ENCODE measurements at regions not wholly inside any gene's neighbourhood (a gene's known extent, or its start where the extent isn't known, plus 50 kb on each side); places are given as distances from the start of the nearest gene placed in this dataset.
"Not testable (repeated sequence)": the region's sequence is repeated elsewhere in the genome, so short reads cannot be mapped to it uniquely, and the experiment has no call there.

GRCh38 chr1:83129107-83129506 lies 869.8 kb downstream of the TTLL7 start:
- TF ChIP-seq, protein P1, sequence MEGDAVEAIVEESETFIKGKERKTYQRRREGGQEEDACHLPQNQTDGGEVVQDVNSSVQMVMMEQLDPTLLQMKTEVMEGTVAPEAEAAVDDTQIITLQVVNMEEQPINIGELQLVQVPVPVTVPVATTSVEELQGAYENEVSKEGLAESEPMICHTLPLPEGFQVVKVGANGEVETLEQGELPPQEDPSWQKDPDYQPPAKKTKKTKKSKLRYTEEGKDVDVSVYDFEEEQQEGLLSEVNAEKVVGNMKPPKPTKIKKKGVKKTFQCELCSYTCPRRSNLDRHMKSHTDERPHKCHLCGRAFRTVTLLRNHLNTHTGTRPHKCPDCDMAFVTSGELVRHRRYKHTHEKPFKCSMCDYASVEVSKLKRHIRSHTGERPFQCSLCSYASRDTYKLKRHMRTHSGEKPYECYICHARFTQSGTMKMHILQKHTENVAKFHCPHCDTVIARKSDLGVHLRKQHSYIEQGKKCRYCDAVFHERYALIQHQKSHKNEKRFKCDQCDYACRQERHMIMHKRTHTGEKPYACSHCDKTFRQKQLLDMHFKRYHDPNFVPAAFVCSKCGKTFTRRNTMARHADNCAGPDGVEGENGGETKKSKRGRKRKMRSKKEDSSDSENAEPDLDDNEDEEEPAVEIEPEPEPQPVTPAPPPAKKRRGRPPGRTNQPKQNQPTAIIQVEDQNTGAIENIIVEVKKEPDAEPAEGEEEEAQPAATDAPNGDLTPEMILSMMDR (IDR thresholded peaks at IDR 0.05), result no peak
- H3K27me3 ChIP-seq (replicated peaks; ENCODE audit: insufficient read depth), result no peaks in the 10 kb centered on the region
- no peak overlapping the region for H3K27ac ChIP-seq
- no peaks in the 10 kb centered on the region for H3K9me3 ChIP-seq
- no peaks in the 10 kb centered on the region for H3K36me3 ChIP-seq
- no peak for DNase-seq (ENCODE audit: low spot score)
- no peak for ATAC-seq (ENCODE audit: insufficient number of reproducible peaks, low FRiP score, low read depth)
- H3K4me1 ChIP-seq (ENCODE audit: control insufficient read depth in 1 of 2, low read depth in 2 of 2), result no peaks in the 10 kb centered on the region
- no peak overlapping the region for H3K4me3 ChIP-seq

- DNase-seq (ENCODE audit: low spot score) (no peak), ATAC-seq (ENCODE audit: insufficient number of reproducible peaks, low FRiP score, low read depth) (no peak)
- Histone ChIP-seq H3K4me1 (ENCODE audit: control insufficient read depth in 1 of 2, low read depth in 2 of 2) (no peaks in the 10 kb centered on the region), H3K36me3 (no peaks in the 10 kb centered on the region), H3K9me3 (no peaks in the 10 kb centered on the region), H3K27me3 (replicated peaks; ENCODE audit: insufficient read depth) (no peaks in the 10 kb centered on the region), H3K27ac (no peak overlapping the region), H3K4me3 (no peak overlapping the region)
- TF ChIP-seq, protein P1 (IDR thresholded peaks at IDR 0.05), result no peak
Observed at GRCh38 chr1:83125456-83125855, 873.5 kb downstream of the TTLL7 start.

GRCh38 chr1:83123019-83123418 lies 875.9 kb downstream of the TTLL7 start:
- Histone ChIP-seq H3K9me3 (no peaks in the 10 kb centered on the region), H3K4me3 (no peak overlapping the region), H3K27me3 (replicated peaks; ENCODE audit: insufficient read depth) (no peaks in the 10 kb centered on the region), H3K36me3 (no peaks in the 10 kb centered on the region), H3K27ac (no peak overlapping the region), H3K4me1 (ENCODE audit: control insufficient read depth in 1 of 2, low read depth in 2 of 2) (no peaks in the 10 kb centered on the region)
- DNase-seq (ENCODE audit: low spot score) (no peak), ATAC-seq (ENCODE audit: insufficient number of reproducible peaks, low FRiP score, low read depth) (no peak)
- TF ChIP-seq, protein P1 (IDR thresholded peaks at IDR 0.05), result no peak

DNA sequence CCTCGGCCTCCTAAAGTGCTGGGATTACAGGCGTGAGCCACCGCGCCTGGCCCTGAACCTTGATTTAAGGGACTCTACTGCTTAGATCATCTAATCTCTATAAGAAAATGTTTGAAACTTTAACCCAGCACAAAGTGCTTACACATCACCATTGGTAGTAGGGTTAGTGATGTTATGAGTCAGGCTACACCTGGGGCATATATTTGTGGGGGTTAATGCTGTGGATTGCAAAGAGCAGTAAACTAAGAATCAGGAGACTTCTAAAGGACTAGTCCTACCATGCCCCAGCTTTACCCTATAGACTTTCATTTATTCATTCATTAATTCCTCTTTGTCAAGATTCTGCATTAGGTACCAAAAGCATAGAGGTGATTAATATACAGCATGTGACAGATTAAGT lies 880.5 kb downstream of the TTLL7 start:
- no peak overlapping the region for H3K4me3 ChIP-seq
- H3K36me3 ChIP-seq, result no peaks in the 10 kb centered on the region
- DNase-seq (ENCODE audit: low spot score) (no peak), ATAC-seq (ENCODE audit: insufficient number of reproducible peaks, low FRiP score, low read depth) (no peak)
- no peaks in the 10 kb centered on the region for H3K4me1 ChIP-seq (ENCODE audit: control insufficient read depth in 1 of 2, low read depth in 2 of 2)
- TF ChIP-seq, protein P1 (IDR thresholded peaks at IDR 0.05), result no peak
- no peaks in the 10 kb centered on the region for H3K9me3 ChIP-seq
- H3K27me3 ChIP-seq (replicated peaks; ENCODE audit: insufficient read depth), result no peaks in the 10 kb centered on the region
- H3K27ac ChIP-seq, result no peak overlapping the region

DNA sequence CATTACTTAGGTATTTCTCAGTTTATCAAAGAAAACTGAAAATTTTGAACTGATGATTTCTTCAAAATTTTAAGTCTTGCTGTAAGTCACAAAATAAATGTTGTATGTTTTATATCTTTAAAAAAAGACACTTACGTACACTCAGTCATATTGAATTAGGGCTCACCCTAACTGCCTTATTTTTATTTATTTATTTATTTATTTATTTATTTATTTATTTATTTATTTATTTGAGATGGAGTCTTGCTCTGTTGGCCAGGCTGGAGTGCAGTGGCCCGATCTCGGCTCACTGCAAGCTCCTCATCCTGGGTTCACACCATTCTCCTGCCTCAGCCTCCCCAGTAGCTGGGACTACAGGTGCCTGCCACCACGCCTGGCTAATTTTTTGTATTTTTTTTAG lies 881.9 kb downstream of the TTLL7 start:
- not testable (repeated sequence) for H3K4me1 ChIP-seq (ENCODE audit: control insufficient read depth in 1 of 2, low read depth in 2 of 2); H3K36me3 ChIP-seq; ATAC-seq (ENCODE audit: insufficient number of reproducible peaks, low FRiP score, low read depth); H3K4me3 ChIP-seq; DNase-seq (ENCODE audit: low spot score); H3K27ac ChIP-seq; H3K27me3 ChIP-seq (replicated peaks; ENCODE audit: insufficient read depth); H3K9me3 ChIP-seq

GRCh38 chr1:83115785-83116184 lies 883.1 kb downstream of the TTLL7 start:
- no peaks in the 10 kb centered on the region for H3K36me3 ChIP-seq
- H3K4me3 ChIP-seq, result no peak overlapping the region
- no peak for ATAC-seq (ENCODE audit: insufficient number of reproducible peaks, low FRiP score, low read depth)
- TF ChIP-seq, protein P1 (IDR thresholded peaks at IDR 0.05), result no peak
- H3K9me3 ChIP-seq, result no peaks in the 10 kb centered on the region
- H3K27ac ChIP-seq, result no peak overlapping the region
- H3K4me1 ChIP-seq (ENCODE audit: control insufficient read depth in 1 of 2, low read depth in 2 of 2), result no peaks in the 10 kb centered on the region
- no peak for DNase-seq (ENCODE audit: low spot score)
- H3K27me3 ChIP-seq (replicated peaks; ENCODE audit: insufficient read depth), result no peaks in the 10 kb centered on the region

Measured in thoracic aorta (tissue), 2 donors.